ENCODE measurements at regions not wholly inside any gene's neighbourhood (a gene's known extent, or its start where the extent isn't known, plus 50 kb on each side); places are given as distances from the start of the nearest gene placed in this dataset.

DNA sequence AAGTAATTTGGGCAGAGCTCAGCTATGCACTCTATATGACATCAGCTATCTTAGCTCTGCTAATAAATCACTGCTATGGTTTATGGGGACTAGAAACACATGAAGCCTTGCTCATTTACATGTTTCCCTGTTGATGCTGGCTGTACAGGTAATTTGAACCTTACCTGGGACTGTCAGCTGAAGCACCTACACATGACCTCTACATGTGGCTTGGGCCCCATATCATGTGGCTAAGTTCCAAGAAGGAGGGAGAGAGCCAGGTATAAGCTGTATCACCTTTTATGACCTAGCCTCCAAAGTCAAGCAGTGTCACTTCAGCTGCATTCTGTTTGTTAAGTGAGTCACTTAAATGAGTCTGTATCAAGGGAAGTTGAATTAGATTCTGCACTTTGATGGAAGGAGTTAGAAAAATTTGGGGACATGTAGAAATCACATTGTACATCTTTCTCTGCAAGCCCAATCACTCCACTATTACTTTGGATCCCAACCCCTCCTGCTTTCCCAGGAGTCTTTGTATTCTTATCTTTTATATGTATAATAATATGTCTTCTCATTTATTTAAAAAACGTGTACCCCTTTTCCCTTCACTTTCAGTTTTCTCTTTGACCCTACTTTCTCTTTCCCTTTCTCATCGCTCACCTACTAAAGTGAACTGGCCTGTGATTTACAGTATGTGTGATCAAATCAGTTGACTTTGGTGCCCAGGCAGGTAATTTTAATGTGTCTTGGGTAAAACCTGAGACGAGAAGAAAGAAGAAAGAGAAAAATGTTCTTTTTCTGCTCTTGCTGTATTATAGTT is 53.4 kb upstream of the PRKACB start:
- no peak for DNase-seq
- in situ Hi-C loops (cut with HindIII; ENCODE audit: low pct_ligation_motif_present, low pct_unique_long_range_greater_than_20kb, low sequenced_read_pairs): no loop called here

- DNase-seq: no peak
- in situ Hi-C loops (cut with HindIII; ENCODE audit: low pct_ligation_motif_present, low pct_unique_long_range_greater_than_20kb, low sequenced_read_pairs): no loop called here
Observed at GRCh38 chr1:84089867-84090266, 54.2 kb upstream of the PRKACB start.

DNA sequence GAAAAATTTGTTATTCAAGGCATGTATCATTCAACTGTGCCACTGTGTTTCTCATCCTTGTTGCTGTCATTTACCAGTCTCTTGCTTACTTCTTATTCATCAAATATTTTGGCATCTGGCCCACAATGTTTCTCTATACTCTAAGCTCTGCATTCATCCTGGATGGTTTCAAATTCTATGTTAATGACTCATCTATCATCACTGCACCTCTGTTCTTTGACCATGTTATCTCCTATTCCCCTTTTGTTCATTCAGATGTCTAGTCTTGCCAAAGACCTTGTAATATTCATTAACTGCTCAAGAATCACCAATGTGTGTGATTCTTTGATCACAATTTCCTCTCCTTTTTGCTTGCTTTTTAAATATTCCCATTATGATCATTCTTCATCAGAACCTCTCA is 54.6 kb upstream of the PRKACB start:
- peak; percentile 50 for DNase-seq
- in situ Hi-C loops (cut with HindIII; ENCODE audit: low pct_ligation_motif_present, low pct_unique_long_range_greater_than_20kb, low sequenced_read_pairs): no loop called here

DNA sequence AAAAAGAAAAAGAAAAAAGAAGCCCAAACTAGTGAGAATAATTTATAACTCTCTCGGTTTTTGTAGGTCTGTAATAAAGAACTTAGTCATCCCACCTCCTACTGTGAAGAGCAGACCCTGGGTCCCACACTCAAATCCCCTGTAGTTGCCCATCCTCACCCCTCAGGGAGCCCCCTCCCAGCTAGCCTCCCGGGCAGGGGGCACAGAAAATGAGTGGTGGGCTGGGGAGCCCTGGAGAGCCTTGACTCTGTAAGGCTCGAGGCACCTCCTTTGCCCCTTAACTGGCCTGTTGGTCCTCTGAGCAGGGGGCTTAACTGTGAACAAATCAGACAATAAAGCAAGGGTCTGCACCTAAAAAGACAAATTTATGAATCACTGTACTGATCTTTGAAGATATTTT is 57.5 kb upstream of the PRKACB start:
- no peak for DNase-seq
- in situ Hi-C loops (cut with HindIII; ENCODE audit: low pct_ligation_motif_present, low pct_unique_long_range_greater_than_20kb, low sequenced_read_pairs): no loop called here

DNA sequence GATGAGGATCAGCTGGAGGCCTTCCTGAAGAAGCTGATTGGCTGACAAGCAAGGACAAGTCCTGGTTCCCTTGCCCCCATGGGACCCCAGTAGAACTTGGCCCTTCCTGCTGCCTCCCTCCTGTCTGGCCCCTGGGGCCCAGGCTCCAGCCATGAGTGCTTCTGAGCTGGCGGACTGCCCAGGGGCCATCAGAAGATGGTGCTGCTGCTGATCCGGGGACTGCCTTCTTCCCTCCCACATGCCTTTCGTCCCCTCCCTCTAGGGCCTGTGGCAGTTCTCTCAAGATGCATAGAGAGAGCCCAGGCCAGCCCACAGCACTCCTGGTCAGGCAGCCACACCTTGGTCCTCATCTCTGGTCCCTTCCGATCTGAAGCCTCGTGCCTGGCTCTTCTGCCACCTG is 57.9 kb upstream of the PRKACB start:
- DNase-seq: no peak
- in situ Hi-C loops (cut with HindIII; ENCODE audit: low pct_ligation_motif_present, low pct_unique_long_range_greater_than_20kb, low sequenced_read_pairs): no loop called here

GRCh38 chr1:84083307-84083706 is 60.8 kb upstream of the PRKACB start:
- in situ Hi-C loops (cut with HindIII; ENCODE audit: low pct_ligation_motif_present, low pct_unique_long_range_greater_than_20kb, low sequenced_read_pairs): no loop called here

DNA sequence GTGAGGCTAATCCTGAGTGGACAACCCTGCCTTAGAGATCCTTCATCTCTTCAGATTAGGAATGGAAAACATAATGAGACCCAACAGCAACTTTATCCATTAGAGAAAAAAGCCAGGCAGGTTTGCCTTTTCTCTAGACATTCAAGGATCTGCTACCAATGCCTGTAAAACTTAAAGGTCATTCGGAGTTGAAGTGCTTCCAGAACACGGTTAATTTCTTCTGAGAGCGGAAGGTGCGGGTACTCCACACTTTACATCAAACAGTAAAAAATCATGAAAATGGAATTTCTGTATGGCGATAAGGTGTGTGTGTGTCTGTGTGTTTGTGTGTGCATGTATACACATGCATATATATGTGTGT is 65.2 kb upstream of the PRKACB start:
- in situ Hi-C loops (cut with HindIII; ENCODE audit: low pct_ligation_motif_present, low pct_unique_long_range_greater_than_20kb, low sequenced_read_pairs): no loop called here
- no peak for DNase-seq

More at GRCh38 chr1:84083307-84083706, 60.8 kb upstream of the PRKACB start:
- DNase-seq: no peak

DNA sequence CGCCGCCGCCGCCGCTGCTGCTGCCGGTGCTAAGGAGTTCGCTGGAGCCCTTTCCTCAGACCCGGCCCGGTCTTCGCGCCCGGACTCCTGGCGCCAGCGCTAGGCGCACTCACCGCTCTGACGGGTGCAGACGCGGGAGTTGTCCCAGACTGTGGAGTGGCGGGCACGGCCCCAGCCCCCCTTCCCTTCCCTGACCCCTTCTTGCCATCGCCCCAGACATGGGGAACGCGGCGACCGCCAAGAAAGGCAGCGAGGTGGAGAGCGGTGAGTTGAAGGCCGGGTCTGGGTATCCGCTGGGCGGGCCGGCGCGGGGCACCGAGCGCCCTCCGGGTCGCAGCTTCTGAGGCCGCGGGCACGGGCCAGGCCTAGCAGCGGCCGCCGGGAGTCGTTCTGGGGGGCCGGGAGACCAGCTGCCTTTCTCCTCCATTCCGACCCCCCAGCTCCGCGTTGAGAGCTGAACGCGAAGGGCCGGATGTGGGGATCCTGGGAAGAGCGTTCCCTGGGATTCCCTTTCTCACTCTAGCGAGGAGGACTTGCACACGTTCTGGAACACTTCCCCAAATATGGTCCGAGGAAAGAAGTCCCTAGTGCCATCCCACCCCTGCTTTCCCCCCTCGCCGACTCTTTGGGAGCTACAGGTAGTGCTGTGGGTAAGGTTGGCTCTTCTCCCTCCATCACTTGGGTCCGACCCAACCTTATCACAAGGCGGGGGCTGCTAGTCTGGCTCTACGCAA is 65.8 kb upstream of the PRKACB start:
- peak; percentile 38 for DNase-seq
- in situ Hi-C loops (cut with HindIII; ENCODE audit: low pct_ligation_motif_present, low pct_unique_long_range_greater_than_20kb, low sequenced_read_pairs): no loop called here

GRCh38 chr1:84077476-84078107 is 66.5 kb upstream of the PRKACB start:
- DNase-seq: peak; percentile 74
- in situ Hi-C loops (cut with HindIII; ENCODE audit: low pct_ligation_motif_present, low pct_unique_long_range_greater_than_20kb, low sequenced_read_pairs): no loop called here

DNA sequence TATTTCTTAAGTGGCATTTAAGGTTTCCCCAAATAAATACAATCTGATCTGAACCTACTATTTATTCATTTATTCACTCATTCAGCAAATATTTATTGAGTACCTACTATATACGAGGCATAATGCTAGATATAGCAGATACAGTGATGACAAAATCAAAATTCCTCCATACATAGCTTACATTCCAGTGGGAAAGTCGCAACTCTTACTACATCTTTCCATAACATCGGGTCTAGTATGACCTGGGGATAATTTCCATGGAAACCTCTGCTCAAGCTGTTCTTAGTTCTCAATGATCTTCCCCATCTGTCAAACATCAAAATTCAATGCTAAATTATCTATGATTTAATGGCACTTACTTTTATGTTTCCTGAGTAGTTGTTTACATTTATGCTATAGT is 70.8 kb upstream of the PRKACB start:
- DNase-seq: no peak
- in situ Hi-C loops (cut with HindIII; ENCODE audit: low pct_ligation_motif_present, low pct_unique_long_range_greater_than_20kb, low sequenced_read_pairs): no loop called here

- in situ Hi-C loops (cut with HindIII; ENCODE audit: low pct_ligation_motif_present, low pct_unique_long_range_greater_than_20kb, low sequenced_read_pairs): no loop called here
- peak; percentile 23 for DNase-seq
Observed at GRCh38 chr1:84069236-84069845, 70.4 kb upstream of the TTLL7 start.

- in situ Hi-C loops (cut with HindIII; ENCODE audit: low pct_ligation_motif_present, low pct_unique_long_range_greater_than_20kb, low sequenced_read_pairs): no loop called here
- no peak for DNase-seq
Observed at GRCh38 chr1:84062496-84062895, 63.6 kb upstream of the TTLL7 start.

- in situ Hi-C loops (cut with HindIII; ENCODE audit: low pct_ligation_motif_present, low pct_unique_long_range_greater_than_20kb, low sequenced_read_pairs): no loop called here
- DNase-seq: no peak
Observed at GRCh38 chr1:84061336-84061735, 62.4 kb upstream of the TTLL7 start.

DNA sequence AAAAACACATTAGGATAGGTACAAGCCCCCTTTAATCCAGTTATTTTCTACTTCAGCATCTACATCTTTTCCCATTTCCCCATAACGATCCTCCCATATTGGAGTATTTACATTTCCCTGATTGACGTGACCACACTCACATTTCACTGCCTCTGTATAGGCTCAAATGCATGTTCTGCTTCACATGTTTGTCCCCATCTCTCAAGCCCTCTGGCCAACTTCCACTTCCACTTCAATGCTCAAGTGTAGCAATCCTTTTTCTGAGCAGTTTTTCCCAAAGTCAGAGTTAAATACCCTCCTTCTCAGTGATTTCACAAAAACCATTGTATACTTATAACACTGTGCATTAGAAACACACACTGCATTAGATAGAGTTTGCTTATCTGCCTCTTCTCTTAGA is 61.8 kb upstream of the TTLL7 start:
- in situ Hi-C loops (cut with HindIII; ENCODE audit: low pct_ligation_motif_present, low pct_unique_long_range_greater_than_20kb, low sequenced_read_pairs): no loop called here
- DNase-seq: no peak

DNA sequence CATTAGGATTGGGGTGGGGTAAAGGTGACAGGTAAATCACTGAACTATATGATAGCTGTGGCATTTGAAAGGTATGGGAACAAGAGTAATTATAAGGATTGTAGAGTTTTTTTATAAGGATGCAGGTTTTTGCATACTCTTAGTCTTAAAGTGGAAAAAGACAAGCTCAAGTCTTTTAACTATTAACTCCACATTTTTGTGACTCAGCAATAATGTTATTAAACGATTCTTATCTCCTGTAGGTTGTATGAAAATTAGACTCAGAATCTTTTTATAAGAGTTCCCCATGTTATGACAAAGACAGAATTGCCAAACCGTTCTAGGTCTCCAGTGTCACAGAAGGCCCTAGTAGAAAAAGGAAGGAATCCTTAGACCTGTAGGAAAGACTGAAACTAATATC is 49.9 kb upstream of the TTLL7 start:
- in situ Hi-C loops (cut with HindIII; ENCODE audit: low pct_ligation_motif_present, low pct_unique_long_range_greater_than_20kb, low sequenced_read_pairs): no loop called here
- DNase-seq: no peak

Measured in ACHN (cell line).